ENCODE measurements at regions not wholly inside any gene's neighbourhood (a gene's known extent, or its start where the extent isn't known, plus 50 kb on each side); places are given as distances from the start of the nearest gene placed in this dataset.
A peak's percentile ranks its signal among the peaks of the same experiment; 100 is the strongest.

DNA sequence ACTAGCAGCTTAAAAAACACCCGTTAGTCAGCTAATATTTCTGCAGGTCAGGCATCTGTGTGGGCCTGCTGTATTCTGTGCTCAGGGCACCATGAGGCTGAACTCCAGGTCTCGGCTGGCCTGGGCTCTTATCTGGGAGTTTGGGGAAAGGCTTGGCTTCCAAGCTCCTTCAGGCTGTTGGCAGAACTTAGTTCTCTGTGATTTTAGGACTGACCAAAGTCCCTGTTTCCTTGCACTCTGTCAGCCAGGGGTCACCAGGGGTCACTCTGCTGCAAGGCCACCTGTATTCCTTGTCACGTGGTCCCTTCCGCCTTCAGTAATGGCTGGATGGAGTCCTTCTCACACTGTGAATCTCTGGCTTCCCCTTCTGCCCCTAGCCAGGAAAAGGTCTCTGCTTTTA is 586.4 kb downstream of the AACS start:
- no peak for DNase-seq
- H3K36me3 Mint-ChIP-seq (ENCODE audit: insufficient read depth in 2 of 2): no peaks in the 10 kb centered on the region
- no peaks in the 10 kb centered on the region for H3K4me1 Mint-ChIP-seq (ENCODE audit: low read depth)
- ATAC-seq (replicated peaks in 1 of 2): no peak
- H3K9me3 Mint-ChIP-seq: peaks cover 3% of the 10 kb centered on the region in 2 donors
- no peak overlapping the region for H3K4me3 Mint-ChIP-seq
- H3K27ac Mint-ChIP-seq: no peak overlapping the region
- H3K27me3 Mint-ChIP-seq (ENCODE audit: low read depth): no peaks in the 10 kb centered on the region

DNA sequence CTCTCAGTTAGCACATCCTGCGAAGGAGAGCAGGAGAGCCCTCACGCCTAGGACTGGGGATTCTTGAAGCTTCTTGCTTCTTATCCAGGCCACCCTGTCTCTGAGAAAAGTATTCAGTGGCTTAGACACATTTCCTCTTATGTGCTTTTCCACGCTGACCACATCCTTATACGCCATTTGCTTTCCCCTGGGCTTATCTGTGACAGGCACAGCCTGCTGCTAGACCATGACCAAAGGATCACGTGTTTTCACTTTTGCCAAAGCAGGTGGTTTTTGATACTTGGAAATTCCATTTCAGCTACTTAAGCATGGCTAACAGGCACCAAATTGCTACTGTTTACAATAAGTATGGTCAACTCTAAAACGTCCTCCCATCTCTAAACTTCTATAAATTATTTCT is 587.4 kb downstream of the AACS start:
- Mint-ChIP-seq H3K27me3 (ENCODE audit: low read depth) (no peaks in the 10 kb centered on the region), H3K27ac (no peak overlapping the region), H3K9me3 (peaks cover 3% of the 10 kb centered on the region in 2 donors), H3K4me3 (no peak overlapping the region), H3K4me1 (ENCODE audit: low read depth) (no peaks in the 10 kb centered on the region), H3K36me3 (ENCODE audit: insufficient read depth in 2 of 2) (no peaks in the 10 kb centered on the region)
- ATAC-seq (replicated peaks in 1 of 2) (no peak), DNase-seq (no peak)

DNA sequence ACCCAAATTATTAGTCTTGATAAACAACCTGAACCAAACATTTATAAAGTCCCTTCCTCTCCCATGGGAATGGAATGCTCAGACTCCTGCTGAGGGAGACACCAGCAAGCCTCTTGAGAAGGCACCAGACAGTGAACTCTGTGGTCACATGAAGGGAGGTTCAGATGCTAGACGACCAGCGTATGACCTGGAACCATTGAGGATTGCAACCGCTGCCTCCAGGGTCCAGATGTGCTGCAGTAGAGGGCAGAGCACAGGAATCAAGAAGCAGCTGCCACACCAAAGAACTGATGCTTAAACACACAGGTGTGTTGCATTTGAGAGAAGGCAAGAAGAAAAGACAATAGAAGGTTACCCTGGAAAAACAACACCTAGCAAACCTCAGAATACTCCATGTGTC is 592.4 kb downstream of the AACS start:
- H3K4me3 Mint-ChIP-seq: no peak overlapping the region
- no peaks in the 10 kb centered on the region for H3K36me3 Mint-ChIP-seq (ENCODE audit: insufficient read depth in 2 of 2)
- H3K27ac Mint-ChIP-seq: no peak overlapping the region
- H3K4me1 Mint-ChIP-seq (ENCODE audit: low read depth): no peaks in the 10 kb centered on the region
- H3K27me3 Mint-ChIP-seq (ENCODE audit: low read depth): no peaks in the 10 kb centered on the region
- ATAC-seq (replicated peaks in 1 of 2): no peak
- no peak for DNase-seq
- peaks cover 3% of the 10 kb centered on the region in 2 donors for H3K9me3 Mint-ChIP-seq

DNA sequence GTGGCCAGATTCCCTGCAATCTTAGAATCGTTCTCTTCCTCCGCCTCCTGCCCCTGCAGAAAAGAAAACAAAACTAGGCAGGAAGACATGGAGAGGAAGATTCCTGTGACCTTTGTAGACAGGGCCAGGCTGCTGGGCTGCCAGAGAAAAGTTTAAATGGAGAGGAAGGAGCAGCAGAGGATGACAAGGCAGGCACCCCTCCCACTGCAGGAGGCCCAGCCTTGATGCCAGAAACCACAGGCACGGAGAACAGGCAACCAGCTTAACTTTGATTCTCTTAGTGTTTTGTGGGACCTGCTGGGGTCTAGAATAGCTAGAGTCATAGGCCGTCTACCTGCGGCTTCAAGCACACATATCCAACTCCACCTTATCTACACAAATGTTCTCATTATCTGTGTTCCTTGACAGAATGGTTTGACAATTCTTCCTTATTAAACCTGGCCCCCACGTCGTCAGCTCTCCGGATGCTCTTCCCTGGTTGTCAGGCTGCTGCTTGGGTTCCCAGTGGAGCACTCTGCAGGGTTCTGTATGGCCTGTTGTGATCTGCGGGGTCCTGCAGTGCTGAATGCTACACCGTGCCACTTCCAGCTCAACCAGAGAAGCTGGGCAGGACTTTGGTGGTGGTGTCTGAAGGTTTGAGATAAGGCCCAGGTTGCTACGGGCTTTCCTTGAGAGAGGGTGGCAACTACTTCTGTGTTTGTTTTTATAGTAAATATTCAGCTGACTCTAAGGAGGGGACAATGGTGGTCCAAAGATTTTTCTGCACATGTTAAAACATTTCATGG is 609.5 kb downstream of the AACS start:
- Mint-ChIP-seq H3K36me3 (ENCODE audit: insufficient read depth in 2 of 2) (no peaks in the 10 kb centered on the region), H3K4me1 (ENCODE audit: low read depth) (no peaks in the 10 kb centered on the region), H3K9me3 (no peaks in the 10 kb centered on the region), H3K4me3 (no peak overlapping the region), H3K27me3 (ENCODE audit: low read depth) (no peaks in the 10 kb centered on the region), H3K27ac (no peak overlapping the region)
- DNase-seq (no peak), ATAC-seq (replicated peaks in 1 of 2) (no peak)

DNA sequence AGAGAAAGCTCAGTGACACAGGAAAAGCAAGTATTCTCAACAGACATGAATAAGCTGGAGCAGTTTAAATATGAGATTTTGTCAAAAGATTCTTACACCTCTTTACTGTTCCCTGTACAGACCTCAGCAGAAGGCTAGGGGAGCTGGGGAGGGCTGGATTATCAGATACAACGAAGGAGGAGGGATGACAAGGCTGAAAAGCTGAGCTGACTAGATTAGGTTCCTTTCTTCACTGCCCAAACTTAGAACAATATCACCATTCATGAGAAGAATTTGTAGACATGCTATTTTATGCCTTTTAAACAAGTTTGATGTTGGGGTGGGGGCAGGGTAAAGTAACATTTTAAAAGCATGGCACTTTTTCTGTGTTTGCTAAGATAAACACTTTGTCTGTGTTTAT is 611.1 kb downstream of the AACS start:
- Mint-ChIP-seq H3K27me3 (ENCODE audit: low read depth) (no peaks in the 10 kb centered on the region), H3K36me3 (ENCODE audit: insufficient read depth in 2 of 2) (no peaks in the 10 kb centered on the region), H3K9me3 (peaks cover 0 to 2% of the 10 kb centered on the region in 2 donors), H3K27ac (no peak overlapping the region), H3K4me3 (no peak overlapping the region), H3K4me1 (ENCODE audit: low read depth) (no peaks in the 10 kb centered on the region)
- DNase-seq (no peak), ATAC-seq (replicated peaks in 1 of 2) (no peak)

DNA sequence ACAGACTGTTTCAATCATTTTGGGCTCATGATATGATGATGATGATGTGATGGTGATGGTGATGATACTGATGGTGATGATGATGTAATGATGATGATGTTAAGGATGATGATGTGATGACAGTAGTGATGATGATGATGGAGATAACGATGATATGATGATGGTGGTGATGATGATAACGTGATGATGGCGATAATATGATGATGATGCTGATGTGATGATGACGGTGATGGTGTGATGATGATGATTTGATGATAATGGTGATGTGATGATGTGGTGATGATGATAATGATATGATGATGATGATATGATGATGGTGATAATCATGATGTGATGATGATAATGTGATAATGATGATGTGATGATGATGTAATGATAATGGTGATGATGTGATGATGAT is 612.6 kb downstream of the AACS start:
- DNase-seq: no peak
- Mint-ChIP-seq H3K27ac (no peak overlapping the region), H3K4me3 (no peak overlapping the region), H3K4me1 (ENCODE audit: low read depth) (no peaks in the 10 kb centered on the region), H3K36me3 (ENCODE audit: insufficient read depth in 2 of 2) (no peaks in the 10 kb centered on the region), H3K27me3 (ENCODE audit: low read depth) (no peaks in the 10 kb centered on the region), H3K9me3 (peaks cover 2% of the 10 kb centered on the region in 2 donors)
- no peak for ATAC-seq (replicated peaks in 1 of 2)

DNA sequence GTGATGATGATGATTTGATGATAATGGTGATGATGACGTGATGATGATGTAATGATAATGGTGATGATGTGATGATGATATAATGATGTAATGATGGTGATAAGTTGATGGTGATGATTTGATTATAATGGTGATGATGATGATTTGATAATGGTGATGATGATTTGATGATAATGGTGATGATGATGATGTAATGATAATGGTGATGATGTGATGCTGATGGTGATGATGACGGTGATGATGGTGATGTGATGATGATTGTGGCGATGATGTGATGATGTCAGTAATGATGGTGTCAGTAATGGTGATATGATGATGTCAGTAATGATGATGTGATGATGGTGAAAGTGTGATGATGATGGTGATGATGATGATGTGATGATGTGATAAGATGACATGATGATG is 613.4 kb downstream of the AACS start:
- no peaks in the 10 kb centered on the region for H3K27me3 Mint-ChIP-seq (ENCODE audit: low read depth)
- ATAC-seq (replicated peaks in 1 of 2) (no peak), DNase-seq (no peak)
- H3K27ac Mint-ChIP-seq: no peak overlapping the region
- no peak overlapping the region for H3K4me3 Mint-ChIP-seq
- no peaks in the 10 kb centered on the region for H3K36me3 Mint-ChIP-seq (ENCODE audit: insufficient read depth in 2 of 2)
- H3K9me3 Mint-ChIP-seq: peaks cover 2% of the 10 kb centered on the region in 2 donors
- no peaks in the 10 kb centered on the region for H3K4me1 Mint-ChIP-seq (ENCODE audit: low read depth)

DNA sequence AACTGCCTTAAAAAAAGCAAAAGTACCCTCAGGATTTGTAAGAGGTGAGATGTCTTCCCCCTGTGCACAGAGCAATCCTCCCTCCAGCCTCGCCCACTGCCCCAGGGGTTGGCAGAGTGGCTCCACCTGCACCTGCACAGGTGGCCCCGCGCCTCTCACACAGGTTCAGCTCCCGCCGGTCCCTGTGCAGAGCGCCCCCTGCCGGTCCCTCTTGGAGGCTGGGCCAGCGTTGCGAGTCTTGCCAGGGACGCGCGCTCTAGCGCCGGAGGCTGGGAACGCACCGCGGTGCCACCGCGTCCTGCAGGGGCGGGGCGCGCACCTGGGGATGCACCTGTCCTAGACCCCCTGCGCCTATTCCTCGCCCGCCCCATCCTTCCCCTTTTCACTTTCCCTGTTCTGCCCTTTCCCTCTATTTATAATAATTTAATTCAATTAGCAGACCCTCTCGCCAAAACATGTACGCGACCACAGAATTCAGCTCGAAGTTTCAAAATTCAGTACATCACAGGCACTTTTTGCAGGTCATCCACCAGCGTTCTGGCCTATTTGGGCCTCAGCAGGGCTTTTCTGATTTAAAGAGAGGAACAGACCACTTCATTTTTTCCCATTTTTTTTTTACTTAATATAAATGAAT is 618.6 kb downstream of the AACS start:
- DNase-seq (peak; percentile 53 to 64), ATAC-seq (replicated peaks in 1 of 2) (peak; percentile 58)
- Mint-ChIP-seq H3K9me3 (peaks cover 2% of the 10 kb centered on the region in 2 donors), H3K27ac (no peak overlapping the region), H3K4me3 (no peak overlapping the region), H3K27me3 (ENCODE audit: low read depth) (no peaks in the 10 kb centered on the region), H3K4me1 (ENCODE audit: low read depth) (no peaks in the 10 kb centered on the region), H3K36me3 (ENCODE audit: insufficient read depth in 2 of 2) (no peaks in the 10 kb centered on the region)

DNA sequence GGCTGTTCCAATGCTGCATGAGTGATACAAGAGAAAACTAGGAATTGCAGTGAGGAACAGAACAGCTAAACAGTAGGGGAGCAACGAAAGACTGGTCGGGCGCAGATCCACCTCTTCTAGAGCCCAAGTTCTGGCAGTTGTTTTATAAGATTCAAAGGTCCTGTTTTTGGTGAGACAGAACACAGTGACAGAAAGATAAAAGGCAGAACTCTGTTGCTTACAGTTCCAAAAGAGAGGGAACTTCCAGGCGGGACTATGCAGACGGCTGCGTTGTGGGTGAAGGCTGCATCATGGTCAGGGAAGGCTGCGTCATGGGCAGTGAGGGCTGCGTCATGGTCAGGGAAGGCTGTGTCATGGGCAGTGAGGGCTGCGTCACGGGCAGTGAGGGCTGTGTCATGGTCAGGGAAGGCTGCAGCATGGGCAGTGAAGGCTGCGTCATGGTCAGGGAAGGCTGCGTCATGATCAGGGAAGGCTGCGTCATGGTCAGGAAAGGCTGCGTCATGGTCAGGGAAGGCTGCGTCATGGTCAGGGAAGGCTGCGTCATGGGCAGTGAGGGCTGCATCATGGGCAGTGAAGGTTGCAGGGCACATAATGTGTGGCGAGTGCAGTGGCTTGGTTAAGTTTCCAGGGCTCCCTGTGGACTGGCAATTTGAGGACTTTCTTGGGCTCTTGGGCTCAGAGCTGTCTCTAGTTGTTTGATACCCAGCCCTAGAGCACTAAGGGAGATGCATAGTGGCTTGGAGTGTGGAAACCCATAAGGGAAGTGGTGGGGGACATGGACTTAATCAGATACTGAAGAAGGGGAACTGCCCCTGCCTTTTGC is 619.9 kb downstream of the AACS start:
- Mint-ChIP-seq H3K36me3 (ENCODE audit: insufficient read depth in 2 of 2) (no peaks in the 10 kb centered on the region), H3K9me3 (peaks cover 2% of the 10 kb centered on the region in 2 donors), H3K4me3 (no peak overlapping the region), H3K4me1 (ENCODE audit: low read depth) (no peaks in the 10 kb centered on the region), H3K27ac (no peak overlapping the region), H3K27me3 (ENCODE audit: low read depth) (no peaks in the 10 kb centered on the region)
- DNase-seq (no peak), ATAC-seq (replicated peaks in 1 of 2) (no peak)

DNA sequence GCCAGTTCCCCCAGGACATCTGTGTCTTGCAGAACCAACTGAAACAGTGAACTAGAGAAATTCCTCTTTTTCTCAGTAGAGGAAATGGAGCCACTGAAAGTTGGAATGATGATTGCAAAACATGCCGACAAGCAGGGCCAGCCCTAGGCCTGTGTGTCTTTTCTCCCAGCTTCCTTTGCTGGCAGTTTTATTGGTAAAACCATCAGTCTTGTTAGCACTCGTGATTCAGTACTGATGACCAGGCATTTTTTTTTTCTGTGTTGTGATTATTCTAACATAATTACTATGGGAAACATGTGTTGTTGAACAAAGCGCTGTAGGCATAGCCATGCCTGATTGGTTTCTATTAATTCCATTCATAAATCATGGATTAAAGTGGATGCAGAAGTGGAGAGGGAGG is 620.7 kb downstream of the AACS start:
- no peak overlapping the region for H3K4me3 Mint-ChIP-seq
- H3K4me1 Mint-ChIP-seq (ENCODE audit: low read depth): no peaks in the 10 kb centered on the region
- H3K27me3 Mint-ChIP-seq (ENCODE audit: low read depth): no peaks in the 10 kb centered on the region
- H3K9me3 Mint-ChIP-seq: peaks cover 0 to 2% of the 10 kb centered on the region in 2 donors
- H3K27ac Mint-ChIP-seq: no peak overlapping the region
- DNase-seq (no peak), ATAC-seq (replicated peaks in 1 of 2) (no peak)
- H3K36me3 Mint-ChIP-seq (ENCODE audit: insufficient read depth in 2 of 2): no peaks in the 10 kb centered on the region

DNA sequence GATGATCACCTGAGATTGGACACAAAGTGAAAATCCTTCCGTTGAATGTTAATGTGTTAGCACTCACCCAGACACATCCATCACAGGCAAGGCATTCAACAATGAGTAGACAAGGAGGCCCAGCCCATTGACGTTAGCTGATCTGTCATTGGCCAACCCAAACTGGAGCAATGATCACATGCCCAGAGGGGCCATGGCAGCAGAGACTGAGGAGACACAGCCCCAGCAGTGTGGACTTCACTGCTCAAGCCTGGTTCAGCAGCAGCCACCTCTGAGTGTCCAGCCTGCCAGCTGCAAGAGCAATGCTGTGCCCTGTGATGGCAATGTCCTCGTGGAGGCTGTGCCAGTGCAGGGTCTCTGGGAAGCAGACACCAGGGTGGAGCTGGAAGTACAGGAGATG is 622.2 kb downstream of the AACS start:
- no peak for ATAC-seq (replicated peaks in 1 of 2)
- Mint-ChIP-seq H3K36me3 (ENCODE audit: insufficient read depth in 2 of 2) (no peaks in the 10 kb centered on the region), H3K4me3 (no peak overlapping the region)

DNA sequence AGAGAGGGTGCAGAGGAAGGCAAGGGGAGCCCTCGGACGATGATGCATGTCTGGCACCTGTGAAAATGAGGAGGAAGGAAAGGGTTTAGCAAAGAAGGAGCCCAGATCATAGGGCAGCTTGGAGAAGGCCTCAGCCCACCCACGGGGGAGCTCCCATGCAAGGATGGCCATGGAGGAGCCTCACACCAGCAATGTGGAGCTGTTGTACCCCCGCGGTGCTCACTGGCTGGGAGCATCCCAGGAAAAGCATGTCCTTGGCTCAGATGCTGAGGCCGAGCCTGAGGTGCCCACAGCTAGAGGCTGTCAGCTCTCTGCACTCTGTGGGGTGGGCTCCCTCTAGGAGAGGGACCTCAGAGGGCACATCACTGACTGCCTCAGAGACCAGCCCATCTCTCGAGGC is 622.6 kb downstream of the AACS start:
- Mint-ChIP-seq H3K9me3 (no peaks in the 10 kb centered on the region), H3K4me1 (ENCODE audit: low read depth) (no peaks in the 10 kb centered on the region), H3K4me3 (no peak overlapping the region), H3K36me3 (ENCODE audit: insufficient read depth in 2 of 2) (no peaks in the 10 kb centered on the region), H3K27me3 (ENCODE audit: low read depth) (no peaks in the 10 kb centered on the region), H3K27ac (no peak overlapping the region)
- ATAC-seq (replicated peaks in 1 of 2): no peak
- DNase-seq: no peak

More for the DNA sequence above, 622.2 kb downstream of the AACS start:
- Mint-ChIP-seq H3K27ac (no peak overlapping the region), H3K4me1 (ENCODE audit: low read depth) (no peaks in the 10 kb centered on the region), H3K9me3 (no peaks in the 10 kb centered on the region), H3K27me3 (ENCODE audit: low read depth) (no peaks in the 10 kb centered on the region)
- no peak for DNase-seq

DNA sequence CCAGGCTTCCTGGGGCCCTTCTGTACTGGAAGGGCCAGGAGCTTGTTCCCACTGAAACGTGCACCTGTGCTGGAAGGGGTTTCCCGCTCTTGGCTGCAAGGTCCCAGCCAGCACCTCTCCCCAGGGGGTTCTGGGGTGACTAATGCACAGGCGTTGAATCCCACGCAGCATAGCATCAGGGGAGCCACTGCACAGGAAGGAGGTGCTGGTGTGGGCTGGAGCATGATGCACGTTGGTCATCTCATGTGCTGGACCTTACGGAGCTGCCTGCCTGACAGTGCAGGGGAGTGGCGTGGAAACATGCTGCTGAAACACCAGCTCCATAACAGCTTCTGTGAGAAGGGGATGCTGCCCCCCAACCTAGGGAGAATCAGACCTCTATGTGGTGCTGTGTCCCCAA is 623.0 kb downstream of the AACS start:
- Mint-ChIP-seq H3K27me3 (ENCODE audit: low read depth) (no peaks in the 10 kb centered on the region), H3K27ac (no peak overlapping the region)
- ATAC-seq (replicated peaks in 1 of 2): no peak

More for the DNA sequence above, 623.0 kb downstream of the AACS start:
- H3K4me1 Mint-ChIP-seq (ENCODE audit: low read depth): no peaks in the 10 kb centered on the region
- no peaks in the 10 kb centered on the region for H3K36me3 Mint-ChIP-seq (ENCODE audit: insufficient read depth in 2 of 2)
- no peak overlapping the region for H3K4me3 Mint-ChIP-seq
- H3K9me3 Mint-ChIP-seq: no peaks in the 10 kb centered on the region
- no peak for DNase-seq
